ENCODE measurements at regions not wholly inside any gene's neighbourhood (a gene's known extent, or its start where the extent isn't known, plus 50 kb on each side); places are given as distances from the start of the nearest gene placed in this dataset.

DNA sequence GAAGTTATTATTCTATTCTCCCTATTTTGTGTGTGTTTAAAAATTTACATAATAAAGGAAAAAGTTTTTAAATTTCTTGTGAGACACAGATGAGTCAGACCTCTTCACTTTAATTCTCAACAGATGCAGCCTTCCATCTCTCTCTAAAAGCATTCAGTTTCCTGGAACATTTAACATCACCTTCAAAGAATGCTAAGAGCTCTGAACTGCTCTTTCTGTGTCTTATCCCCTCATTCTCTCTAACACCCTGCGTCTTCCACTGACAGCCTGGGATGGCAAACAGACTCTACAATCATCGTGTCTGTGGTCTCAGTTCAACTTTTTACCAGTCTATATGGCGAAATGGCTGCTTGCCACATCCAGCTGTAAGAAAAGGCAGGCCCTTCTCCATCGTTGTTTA is 173.0 kb downstream of the HINT1 start (continued):
- TF ChIP-seq, protein P1, sequence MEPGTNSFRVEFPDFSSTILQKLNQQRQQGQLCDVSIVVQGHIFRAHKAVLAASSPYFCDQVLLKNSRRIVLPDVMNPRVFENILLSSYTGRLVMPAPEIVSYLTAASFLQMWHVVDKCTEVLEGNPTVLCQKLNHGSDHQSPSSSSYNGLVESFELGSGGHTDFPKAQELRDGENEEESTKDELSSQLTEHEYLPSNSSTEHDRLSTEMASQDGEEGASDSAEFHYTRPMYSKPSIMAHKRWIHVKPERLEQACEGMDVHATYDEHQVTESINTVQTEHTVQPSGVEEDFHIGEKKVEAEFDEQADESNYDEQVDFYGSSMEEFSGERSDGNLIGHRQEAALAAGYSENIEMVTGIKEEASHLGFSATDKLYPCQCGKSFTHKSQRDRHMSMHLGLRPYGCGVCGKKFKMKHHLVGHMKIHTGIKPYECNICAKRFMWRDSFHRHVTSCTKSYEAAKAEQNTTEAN (CRISPR knock-in tag; IDR thresholded peaks at IDR 0.05), result no peak
- TF ChIP-seq, protein P2, sequence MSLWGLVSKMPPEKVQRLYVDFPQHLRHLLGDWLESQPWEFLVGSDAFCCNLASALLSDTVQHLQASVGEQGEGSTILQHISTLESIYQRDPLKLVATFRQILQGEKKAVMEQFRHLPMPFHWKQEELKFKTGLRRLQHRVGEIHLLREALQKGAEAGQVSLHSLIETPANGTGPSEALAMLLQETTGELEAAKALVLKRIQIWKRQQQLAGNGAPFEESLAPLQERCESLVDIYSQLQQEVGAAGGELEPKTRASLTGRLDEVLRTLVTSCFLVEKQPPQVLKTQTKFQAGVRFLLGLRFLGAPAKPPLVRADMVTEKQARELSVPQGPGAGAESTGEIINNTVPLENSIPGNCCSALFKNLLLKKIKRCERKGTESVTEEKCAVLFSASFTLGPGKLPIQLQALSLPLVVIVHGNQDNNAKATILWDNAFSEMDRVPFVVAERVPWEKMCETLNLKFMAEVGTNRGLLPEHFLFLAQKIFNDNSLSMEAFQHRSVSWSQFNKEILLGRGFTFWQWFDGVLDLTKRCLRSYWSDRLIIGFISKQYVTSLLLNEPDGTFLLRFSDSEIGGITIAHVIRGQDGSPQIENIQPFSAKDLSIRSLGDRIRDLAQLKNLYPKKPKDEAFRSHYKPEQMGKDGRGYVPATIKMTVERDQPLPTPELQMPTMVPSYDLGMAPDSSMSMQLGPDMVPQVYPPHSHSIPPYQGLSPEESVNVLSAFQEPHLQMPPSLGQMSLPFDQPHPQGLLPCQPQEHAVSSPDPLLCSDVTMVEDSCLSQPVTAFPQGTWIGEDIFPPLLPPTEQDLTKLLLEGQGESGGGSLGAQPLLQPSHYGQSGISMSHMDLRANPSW (CRISPR knock-in tag; conservative IDR thresholded peaks at IDR 0.05; ENCODE audit: low read depth), result no peak
- TF ChIP-seq ZNF423 (CRISPR knock-in tag; IDR thresholded peaks at IDR 0.05), result no peak
- TF ChIP-seq GABPB1 (CRISPR knock-in tag; IDR thresholded peaks at IDR 0.05), result no peak

DNA sequence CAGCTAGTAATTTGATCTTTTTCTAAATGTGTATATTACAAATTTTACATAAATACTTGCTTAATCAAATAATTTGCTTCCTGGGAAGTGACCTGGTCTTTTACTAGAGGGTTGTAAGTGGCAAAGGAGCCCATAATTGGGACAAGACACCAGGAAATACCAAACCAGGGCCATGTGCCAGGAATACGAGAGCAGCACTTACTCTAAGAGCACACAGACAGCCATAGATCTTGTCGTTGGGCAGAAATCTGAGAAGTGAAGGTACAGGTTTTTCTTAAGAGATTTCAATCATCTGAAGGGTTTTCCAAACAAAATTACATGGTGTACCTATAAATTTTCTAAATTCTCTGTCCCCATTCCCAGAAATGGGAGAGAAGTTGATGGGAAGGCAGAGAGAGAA is 179.3 kb downstream of the HINT1 start:
- H3K27ac Mint-ChIP-seq, result no peak overlapping the region
- ATAC-seq (no peak), DNase-seq (ENCODE audit: low spot score) (no peak)
- ChIA-PET POLR2A (no interaction called here), CTCF (no interaction called here)
- peaks cover 14% of the 10 kb centered on the region for H3K4me1 Mint-ChIP-seq
- peaks cover 11% of the 10 kb centered on the region for H3K9me3 Mint-ChIP-seq
- no peak overlapping the region for H3K4me3 Mint-ChIP-seq
- peaks cover 16% of the 10 kb centered on the region for H3K36me3 Mint-ChIP-seq
- no peaks in the 10 kb centered on the region; the same call in 1 of the 2 replicates for H3K27me3 Mint-ChIP-seq (ENCODE audit: low read depth)
- TF ChIP-seq NR3C1 (CRISPR knock-in tag; conservative IDR thresholded peaks at IDR 0.05; ENCODE audit: low read depth) (no peak), ETV6 (CRISPR knock-in tag; IDR thresholded peaks at IDR 0.05) (no peak), GRHL2 (CRISPR knock-in tag; IDR thresholded peaks at IDR 0.05; ENCODE audit: insufficient replicate concordance, severe bottlenecking) (no peak), JUN (CRISPR knock-in tag; IDR thresholded peaks at IDR 0.05) (no peak), NR2C2 (CRISPR knock-in tag; IDR thresholded peaks at IDR 0.05) (no peak), ZNF317 (CRISPR knock-in tag; IDR thresholded peaks at IDR 0.05; ENCODE audit: borderline replicate concordance, low read depth) (no peak), NFYB (CRISPR knock-in tag; conservative IDR thresholded peaks at IDR 0.05; ENCODE audit: low read depth) (no peak), SMAD3 (CRISPR knock-in tag; IDR thresholded peaks at IDR 0.05; ENCODE audit: borderline replicate concordance) (no peak), SP1 (CRISPR knock-in tag; conservative IDR thresholded peaks at IDR 0.05) (no peak), RORB (CRISPR knock-in tag; IDR thresholded peaks at IDR 0.05) (no peak), TCF7 (CRISPR knock-in tag; IDR thresholded peaks at IDR 0.05; ENCODE audit: low read depth) (no peak), KAT7 (CRISPR knock-in tag; IDR thresholded peaks at IDR 0.05; ENCODE audit: borderline replicate concordance) (no peak)
- TF ChIP-seq, protein P3, sequence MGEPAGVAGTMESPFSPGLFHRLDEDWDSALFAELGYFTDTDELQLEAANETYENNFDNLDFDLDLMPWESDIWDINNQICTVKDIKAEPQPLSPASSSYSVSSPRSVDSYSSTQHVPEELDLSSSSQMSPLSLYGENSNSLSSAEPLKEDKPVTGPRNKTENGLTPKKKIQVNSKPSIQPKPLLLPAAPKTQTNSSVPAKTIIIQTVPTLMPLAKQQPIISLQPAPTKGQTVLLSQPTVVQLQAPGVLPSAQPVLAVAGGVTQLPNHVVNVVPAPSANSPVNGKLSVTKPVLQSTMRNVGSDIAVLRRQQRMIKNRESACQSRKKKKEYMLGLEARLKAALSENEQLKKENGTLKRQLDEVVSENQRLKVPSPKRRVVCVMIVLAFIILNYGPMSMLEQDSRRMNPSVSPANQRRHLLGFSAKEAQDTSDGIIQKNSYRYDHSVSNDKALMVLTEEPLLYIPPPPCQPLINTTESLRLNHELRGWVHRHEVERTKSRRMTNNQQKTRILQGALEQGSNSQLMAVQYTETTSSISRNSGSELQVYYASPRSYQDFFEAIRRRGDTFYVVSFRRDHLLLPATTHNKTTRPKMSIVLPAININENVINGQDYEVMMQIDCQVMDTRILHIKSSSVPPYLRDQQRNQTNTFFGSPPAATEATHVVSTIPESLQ (CRISPR knock-in tag; IDR thresholded peaks at IDR 0.05), result no peak
- TF ChIP-seq, protein P4, sequence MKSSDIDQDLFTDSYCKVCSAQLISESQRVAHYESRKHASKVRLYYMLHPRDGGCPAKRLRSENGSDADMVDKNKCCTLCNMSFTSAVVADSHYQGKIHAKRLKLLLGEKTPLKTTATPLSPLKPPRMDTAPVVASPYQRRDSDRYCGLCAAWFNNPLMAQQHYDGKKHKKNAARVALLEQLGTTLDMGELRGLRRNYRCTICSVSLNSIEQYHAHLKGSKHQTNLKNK (CRISPR knock-in tag; IDR thresholded peaks at IDR 0.05), result no peak
- TF ChIP-seq, protein P5, sequence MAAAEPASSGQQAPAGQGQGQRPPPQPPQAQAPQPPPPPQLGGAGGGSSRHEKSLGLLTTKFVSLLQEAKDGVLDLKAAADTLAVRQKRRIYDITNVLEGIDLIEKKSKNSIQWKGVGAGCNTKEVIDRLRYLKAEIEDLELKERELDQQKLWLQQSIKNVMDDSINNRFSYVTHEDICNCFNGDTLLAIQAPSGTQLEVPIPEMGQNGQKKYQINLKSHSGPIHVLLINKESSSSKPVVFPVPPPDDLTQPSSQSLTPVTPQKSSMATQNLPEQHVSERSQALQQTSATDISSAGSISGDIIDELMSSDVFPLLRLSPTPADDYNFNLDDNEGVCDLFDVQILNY (CRISPR knock-in tag; IDR thresholded peaks at IDR 0.05), result no peak
- TF ChIP-seq, protein P6, sequence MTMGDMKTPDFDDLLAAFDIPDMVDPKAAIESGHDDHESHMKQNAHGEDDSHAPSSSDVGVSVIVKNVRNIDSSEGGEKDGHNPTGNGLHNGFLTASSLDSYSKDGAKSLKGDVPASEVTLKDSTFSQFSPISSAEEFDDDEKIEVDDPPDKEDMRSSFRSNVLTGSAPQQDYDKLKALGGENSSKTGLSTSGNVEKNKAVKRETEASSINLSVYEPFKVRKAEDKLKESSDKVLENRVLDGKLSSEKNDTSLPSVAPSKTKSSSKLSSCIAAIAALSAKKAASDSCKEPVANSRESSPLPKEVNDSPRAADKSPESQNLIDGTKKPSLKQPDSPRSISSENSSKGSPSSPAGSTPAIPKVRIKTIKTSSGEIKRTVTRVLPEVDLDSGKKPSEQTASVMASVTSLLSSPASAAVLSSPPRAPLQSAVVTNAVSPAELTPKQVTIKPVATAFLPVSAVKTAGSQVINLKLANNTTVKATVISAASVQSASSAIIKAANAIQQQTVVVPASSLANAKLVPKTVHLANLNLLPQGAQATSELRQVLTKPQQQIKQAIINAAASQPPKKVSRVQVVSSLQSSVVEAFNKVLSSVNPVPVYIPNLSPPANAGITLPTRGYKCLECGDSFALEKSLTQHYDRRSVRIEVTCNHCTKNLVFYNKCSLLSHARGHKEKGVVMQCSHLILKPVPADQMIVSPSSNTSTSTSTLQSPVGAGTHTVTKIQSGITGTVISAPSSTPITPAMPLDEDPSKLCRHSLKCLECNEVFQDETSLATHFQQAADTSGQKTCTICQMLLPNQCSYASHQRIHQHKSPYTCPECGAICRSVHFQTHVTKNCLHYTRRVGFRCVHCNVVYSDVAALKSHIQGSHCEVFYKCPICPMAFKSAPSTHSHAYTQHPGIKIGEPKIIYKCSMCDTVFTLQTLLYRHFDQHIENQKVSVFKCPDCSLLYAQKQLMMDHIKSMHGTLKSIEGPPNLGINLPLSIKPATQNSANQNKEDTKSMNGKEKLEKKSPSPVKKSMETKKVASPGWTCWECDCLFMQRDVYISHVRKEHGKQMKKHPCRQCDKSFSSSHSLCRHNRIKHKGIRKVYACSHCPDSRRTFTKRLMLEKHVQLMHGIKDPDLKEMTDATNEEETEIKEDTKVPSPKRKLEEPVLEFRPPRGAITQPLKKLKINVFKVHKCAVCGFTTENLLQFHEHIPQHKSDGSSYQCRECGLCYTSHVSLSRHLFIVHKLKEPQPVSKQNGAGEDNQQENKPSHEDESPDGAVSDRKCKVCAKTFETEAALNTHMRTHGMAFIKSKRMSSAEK (CRISPR knock-in tag; IDR thresholded peaks at IDR 0.05; ENCODE audit: borderline replicate concordance), result no peak
- TF ChIP-seq, protein P7, sequence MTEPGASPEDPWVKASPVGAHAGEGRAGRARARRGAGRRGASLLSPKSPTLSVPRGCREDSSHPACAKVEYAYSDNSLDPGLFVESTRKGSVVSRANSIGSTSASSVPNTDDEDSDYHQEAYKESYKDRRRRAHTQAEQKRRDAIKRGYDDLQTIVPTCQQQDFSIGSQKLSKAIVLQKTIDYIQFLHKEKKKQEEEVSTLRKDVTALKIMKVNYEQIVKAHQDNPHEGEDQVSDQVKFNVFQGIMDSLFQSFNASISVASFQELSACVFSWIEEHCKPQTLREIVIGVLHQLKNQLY (CRISPR knock-in tag; IDR thresholded peaks at IDR 0.05), result no peak
